ENCODE measurements at regions not wholly inside any gene's neighbourhood (a gene's known extent, or its start where the extent isn't known, plus 50 kb on each side); places are given as distances from the start of the nearest gene placed in this dataset.

GRCh38 chrX:68942840-68943239, 114.0 kb downstream of the EFNB1 start:
- DNase-seq (ENCODE audit: insufficient read length, low spot score) (no peak), FAIRE-seq (no peak)
- no peak for TF ChIP-seq CTCF (IDR thresholded peaks at IDR 0.05; ENCODE audit: insufficient read depth, missing control alignments)

GRCh38 chrX:68942104-68942503, 113.3 kb downstream of the EFNB1 start:
- FAIRE-seq = no peak
- DNase-seq (ENCODE audit: insufficient read length, low spot score) = no peak
- TF ChIP-seq CTCF (IDR thresholded peaks at IDR 0.05; ENCODE audit: insufficient read depth, missing control alignments) = no peak

GRCh38 chrX:68941385-68941952, 112.6 kb downstream of the EFNB1 start:
- DNase-seq (ENCODE audit: insufficient read length, low spot score) (no peak), FAIRE-seq (no peak)
- TF ChIP-seq CTCF (IDR thresholded peaks at IDR 0.05; ENCODE audit: insufficient read depth, missing control alignments) = no peak

- no peak for TF ChIP-seq CTCF (IDR thresholded peaks at IDR 0.05; ENCODE audit: insufficient read depth, missing control alignments)
- no peak for FAIRE-seq
- DNase-seq (ENCODE audit: insufficient read length, low spot score) = no peak
Measured at GRCh38 chrX:68940601-68941000, 111.8 kb downstream of the EFNB1 start.

- TF ChIP-seq CTCF (IDR thresholded peaks at IDR 0.05; ENCODE audit: insufficient read depth, missing control alignments) = no peak
- FAIRE-seq (no peak), DNase-seq (ENCODE audit: insufficient read length, low spot score) (no peak)
Measured at GRCh38 chrX:68939868-68940267, 111.0 kb downstream of the EFNB1 start.

- no peak for TF ChIP-seq CTCF (IDR thresholded peaks at IDR 0.05; ENCODE audit: insufficient read depth, missing control alignments)
- DNase-seq (ENCODE audit: insufficient read length, low spot score) (no peak), FAIRE-seq (no peak)
Measured at GRCh38 chrX:68938244-68939004, 109.6 kb downstream of the EFNB1 start.

- FAIRE-seq (no peak), DNase-seq (ENCODE audit: insufficient read length, low spot score) (no peak)
- no peak for TF ChIP-seq CTCF (IDR thresholded peaks at IDR 0.05; ENCODE audit: insufficient read depth, missing control alignments)
Measured at GRCh38 chrX:68937581-68937980, 108.8 kb downstream of the EFNB1 start.
